ENCODE measurements at regions not wholly inside any gene's neighbourhood (a gene's known extent, or its start where the extent isn't known, plus 50 kb on each side); places are given as distances from the start of the nearest gene placed in this dataset.
"Not testable (repeated sequence)": the region's sequence is repeated elsewhere in the genome, so short reads cannot be mapped to it uniquely, and the experiment has no call there.

DNA sequence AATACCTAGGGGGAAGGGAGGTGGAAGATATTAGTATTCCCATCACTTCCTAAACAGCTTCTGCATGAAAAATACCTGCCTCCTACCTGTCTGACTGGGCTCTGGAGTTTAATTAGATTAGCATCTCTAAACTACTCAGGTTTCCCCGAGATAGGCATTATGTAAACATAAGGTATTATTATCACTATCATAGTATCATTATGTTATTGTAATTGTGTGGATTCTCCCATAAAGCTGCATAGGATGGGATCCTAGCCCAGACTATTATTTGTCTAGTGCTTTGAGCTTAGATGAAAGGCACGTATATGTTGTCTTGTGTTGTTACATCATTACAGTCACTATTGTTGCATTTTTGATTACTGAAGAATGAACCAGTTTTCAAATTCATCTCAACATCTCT is 115.2 kb upstream of the SOX21 start:
- no peak overlapping the region for H3K4me3 ChIP-seq
- no peak for DNase-seq (ENCODE audit: low read depth in 1 of 2, low spot score in 2 of 2)
- 0 out of 2 replicates have a peak, but pooled peaks cover 4% of the 10 kb centered on the region for H3K27me3 ChIP-seq (replicated peaks)
- H3K36me3 ChIP-seq = no peaks in the 10 kb centered on the region
- no peak overlapping the region for H3K27ac ChIP-seq
- H3K9me3 ChIP-seq (replicated peaks) = no peaks in the 10 kb centered on the region
- H3K4me1 ChIP-seq (replicated peaks) = no peaks in the 10 kb centered on the region

GRCh38 chr13:94825507-94825906 is 113.2 kb upstream of the SOX21 start:
- no peaks in the 10 kb centered on the region for H3K9me3 ChIP-seq (replicated peaks)
- DNase-seq (ENCODE audit: low read depth in 1 of 2, low spot score in 2 of 2) = no peak
- no peak overlapping the region for H3K27ac ChIP-seq
- H3K27me3 ChIP-seq (replicated peaks) = 0 out of 2 replicates have a peak, but pooled peaks cover 4% of the 10 kb centered on the region
- no peaks in the 10 kb centered on the region for H3K36me3 ChIP-seq
- H3K4me1 ChIP-seq (replicated peaks) = no peaks in the 10 kb centered on the region
- H3K4me3 ChIP-seq = no peak overlapping the region

DNA sequence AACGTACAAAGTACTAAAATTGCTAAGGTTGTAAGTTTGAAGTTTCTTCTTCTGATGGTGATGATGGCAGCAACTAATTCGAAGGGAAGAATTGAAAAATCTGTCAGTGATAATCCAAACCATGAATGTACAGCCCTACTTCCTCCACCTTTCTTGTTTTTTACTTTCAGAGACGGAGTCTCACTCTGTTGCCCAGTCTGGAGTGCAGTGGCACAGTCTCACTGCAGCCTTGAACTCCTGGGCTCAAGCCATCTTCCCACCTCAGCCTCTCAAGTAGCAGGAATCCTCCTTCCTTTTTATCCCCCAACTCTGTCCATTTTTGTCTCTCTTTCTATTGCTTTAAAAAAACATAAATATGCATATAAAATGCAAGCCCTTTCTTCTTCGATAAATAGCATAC is 112.3 kb upstream of the SOX21 start:
- Histone ChIP-seq H3K4me1 (replicated peaks) (no peaks in the 10 kb centered on the region), H3K27me3 (replicated peaks) (no peaks in the 10 kb centered on the region), H3K9me3 (replicated peaks) (no peaks in the 10 kb centered on the region), H3K4me3 (no peak overlapping the region), H3K36me3 (no peaks in the 10 kb centered on the region), H3K27ac (no peak overlapping the region)
- no peak for DNase-seq (ENCODE audit: low read depth in 1 of 2, low spot score in 2 of 2)

- H3K36me3 ChIP-seq = no peaks in the 10 kb centered on the region
- H3K27ac ChIP-seq = no peak overlapping the region
- DNase-seq (ENCODE audit: low read depth in 1 of 2, low spot score in 2 of 2) = no peak
- no peaks in the 10 kb centered on the region for H3K9me3 ChIP-seq (replicated peaks)
- H3K27me3 ChIP-seq (replicated peaks) = no peaks in the 10 kb centered on the region
- H3K4me3 ChIP-seq = no peak overlapping the region
- no peaks in the 10 kb centered on the region for H3K4me1 ChIP-seq (replicated peaks)
Measured at GRCh38 chr13:94822356-94822755, 110.0 kb upstream of the SOX21 start.

DNA sequence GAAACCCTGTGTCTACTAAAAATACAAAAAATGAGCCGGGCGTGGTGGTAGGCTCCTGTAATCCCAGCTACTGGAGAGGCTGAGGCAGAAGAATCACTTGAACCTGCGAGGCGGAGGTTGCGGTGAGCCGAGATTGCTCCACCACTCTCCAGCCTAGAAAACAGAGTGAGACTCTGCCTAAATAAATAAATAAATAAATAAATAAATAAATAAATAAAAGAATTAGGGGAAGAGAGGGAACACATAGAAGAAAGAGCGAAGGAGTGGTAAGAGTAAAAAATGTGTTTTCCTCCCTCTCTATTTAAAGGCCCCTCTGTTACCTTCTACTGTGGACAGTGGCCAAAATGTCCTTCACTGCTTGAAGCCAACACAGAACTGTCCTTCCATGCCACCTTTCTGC is 103.9 kb upstream of the SOX21 start:
- Histone ChIP-seq H3K4me1 (replicated peaks) (no peaks in the 10 kb centered on the region), H3K36me3 (no peaks in the 10 kb centered on the region), H3K27me3 (replicated peaks) (no peaks in the 10 kb centered on the region; the same call in 1 of the 2 replicates), H3K9me3 (replicated peaks) (no peaks in the 10 kb centered on the region), H3K4me3 (no peak overlapping the region), H3K27ac (no peak overlapping the region)
- no peak for DNase-seq (ENCODE audit: low read depth in 1 of 2, low spot score in 2 of 2)

GRCh38 chr13:94813920-94814475 is 101.7 kb upstream of the SOX21 start:
- Histone ChIP-seq H3K4me1 (replicated peaks) (no peaks in the 10 kb centered on the region), H3K36me3 (no peaks in the 10 kb centered on the region), H3K4me3 (no peak overlapping the region), H3K9me3 (replicated peaks) (no peaks in the 10 kb centered on the region), H3K27ac (no peak overlapping the region), H3K27me3 (replicated peaks) (no peaks in the 10 kb centered on the region; the same call in 1 of the 2 replicates)
- DNase-seq (ENCODE audit: low read depth in 1 of 2, low spot score in 2 of 2) = no peak

- H3K36me3 ChIP-seq = no peaks in the 10 kb centered on the region
- H3K9me3 ChIP-seq (replicated peaks) = no peaks in the 10 kb centered on the region
- H3K4me3 ChIP-seq = no peak overlapping the region
- DNase-seq (ENCODE audit: low read depth in 1 of 2, low spot score in 2 of 2) = no peak
- no peak overlapping the region for H3K27ac ChIP-seq
- H3K27me3 ChIP-seq (replicated peaks) = no peaks in the 10 kb centered on the region; the same call in 1 of the 2 replicates
- H3K4me1 ChIP-seq (replicated peaks) = no peaks in the 10 kb centered on the region
Measured at GRCh38 chr13:94811753-94812152, 99.4 kb upstream of the SOX21 start.

- no peaks in the 10 kb centered on the region for H3K27me3 ChIP-seq (replicated peaks)
Measured at GRCh38 chr13:94800423-94800822, 88.1 kb upstream of the SOX21 start.

DNA sequence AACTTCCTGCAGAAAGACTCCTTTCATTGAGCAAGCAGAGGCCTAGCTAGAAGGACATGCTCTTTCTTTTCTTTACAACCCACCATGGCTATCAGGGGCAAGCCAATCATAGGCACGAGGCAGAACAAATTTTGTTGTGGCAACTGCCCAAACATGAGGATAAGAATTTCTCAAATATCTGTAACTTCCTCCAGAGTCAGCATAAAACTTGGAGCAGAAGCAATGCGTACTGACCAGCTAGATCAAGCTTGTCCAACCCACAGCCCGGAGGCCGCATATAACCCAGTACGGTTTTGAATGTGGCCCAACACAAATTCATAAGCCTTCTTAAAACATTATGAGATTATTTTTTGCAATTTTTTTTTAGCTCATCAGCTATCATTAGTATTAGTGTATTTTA is 87.0 kb upstream of the SOX21 start:
- H3K27me3 ChIP-seq (replicated peaks) = no peaks in the 10 kb centered on the region

More at GRCh38 chr13:94800423-94800822, 88.1 kb upstream of the SOX21 start:
- Histone ChIP-seq H3K4me3 (no peak overlapping the region), H3K27ac (no peak overlapping the region), H3K4me1 (replicated peaks) (no peaks in the 10 kb centered on the region), H3K9me3 (replicated peaks) (no peaks in the 10 kb centered on the region), H3K36me3 (no peaks in the 10 kb centered on the region)
- DNase-seq (ENCODE audit: low read depth in 1 of 2, low spot score in 2 of 2) = no peak

GRCh38 chr13:94798738-94799137 is 86.4 kb upstream of the SOX21 start:
- no peaks in the 10 kb centered on the region for H3K4me1 ChIP-seq (replicated peaks)
- no peak overlapping the region for H3K4me3 ChIP-seq
- H3K27me3 ChIP-seq (replicated peaks) = no peaks in the 10 kb centered on the region
- DNase-seq (ENCODE audit: low read depth in 1 of 2, low spot score in 2 of 2) = no peak
- H3K36me3 ChIP-seq = no peaks in the 10 kb centered on the region
- H3K27ac ChIP-seq = no peak overlapping the region
- no peaks in the 10 kb centered on the region for H3K9me3 ChIP-seq (replicated peaks)

More for the DNA sequence above, 87.0 kb upstream of the SOX21 start:
- Histone ChIP-seq H3K9me3 (replicated peaks) (no peaks in the 10 kb centered on the region), H3K36me3 (no peaks in the 10 kb centered on the region), H3K27ac (no peak overlapping the region), H3K4me1 (replicated peaks) (no peaks in the 10 kb centered on the region), H3K4me3 (no peak overlapping the region)
- DNase-seq (ENCODE audit: low read depth in 1 of 2, low spot score in 2 of 2) = no peak

DNA sequence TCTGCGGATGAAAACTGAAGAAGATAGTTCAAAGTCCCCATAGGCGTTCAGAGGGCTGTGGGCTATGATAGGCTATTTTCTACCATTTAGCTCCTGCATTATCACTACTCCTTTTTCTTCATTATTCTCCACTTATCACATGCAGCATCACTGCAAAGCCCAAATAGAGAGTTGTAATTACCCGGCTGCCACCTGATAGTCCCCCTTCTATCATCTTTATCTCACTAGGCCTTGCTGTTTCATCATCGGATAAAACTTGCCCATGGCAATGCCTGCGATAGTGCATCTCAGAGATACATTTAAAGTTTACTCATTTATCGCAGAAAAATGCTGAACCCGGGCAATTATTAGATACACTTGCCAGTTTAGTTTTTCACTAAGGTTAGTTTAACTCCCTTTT is 82.9 kb upstream of the SOX21 start:
- no peak for DNase-seq (ENCODE audit: low read depth in 1 of 2, low spot score in 2 of 2)
- Histone ChIP-seq H3K27ac (no peak overlapping the region), H3K27me3 (replicated peaks) (no peaks in the 10 kb centered on the region), H3K4me1 (replicated peaks) (no peaks in the 10 kb centered on the region), H3K36me3 (no peaks in the 10 kb centered on the region), H3K4me3 (no peak overlapping the region), H3K9me3 (replicated peaks) (no peaks in the 10 kb centered on the region)

DNA sequence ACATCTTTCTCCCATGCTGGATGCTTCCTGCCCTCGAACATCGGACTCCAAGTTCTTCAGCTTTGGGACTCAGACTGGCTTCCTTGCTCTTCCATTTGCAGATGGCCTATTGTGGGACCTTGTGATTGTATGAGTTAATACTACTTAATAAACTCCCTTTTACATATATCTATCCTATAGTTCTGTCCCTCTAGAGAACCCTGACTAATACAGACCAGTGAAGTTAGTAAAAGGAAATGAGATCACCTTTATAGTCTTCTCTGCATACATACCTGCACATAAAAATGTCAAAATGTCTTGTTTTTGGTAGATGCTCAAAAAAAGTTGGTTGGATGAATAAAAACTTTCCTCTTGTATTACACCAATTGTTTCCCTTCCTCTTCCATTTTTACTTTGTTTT is 73.9 kb upstream of the SOX21 start:
- DNase-seq (ENCODE audit: low read depth in 1 of 2, low spot score in 2 of 2); H3K4me1 ChIP-seq (replicated peaks); H3K4me3 ChIP-seq; H3K27ac ChIP-seq; H3K27me3 ChIP-seq (replicated peaks); H3K36me3 ChIP-seq; H3K9me3 ChIP-seq (replicated peaks): not testable (repeated sequence)

- DNase-seq (ENCODE audit: low read depth in 1 of 2, low spot score in 2 of 2) = no peak
- Histone ChIP-seq H3K27ac (no peak overlapping the region), H3K4me3 (no peak overlapping the region), H3K9me3 (replicated peaks) (no peaks in the 10 kb centered on the region), H3K4me1 (replicated peaks) (no peaks in the 10 kb centered on the region), H3K27me3 (replicated peaks) (no peaks in the 10 kb centered on the region), H3K36me3 (no peaks in the 10 kb centered on the region)
Measured at GRCh38 chr13:94784066-94784465, 71.7 kb upstream of the SOX21 start.

- Histone ChIP-seq H3K4me1 (replicated peaks) (no peaks in the 10 kb centered on the region), H3K36me3 (no peaks in the 10 kb centered on the region), H3K27ac (no peak overlapping the region), H3K9me3 (replicated peaks) (no peaks in the 10 kb centered on the region), H3K27me3 (replicated peaks) (no peaks in the 10 kb centered on the region), H3K4me3 (no peak overlapping the region)
- DNase-seq (ENCODE audit: low read depth in 1 of 2, low spot score in 2 of 2) = no peak
Measured at GRCh38 chr13:94783489-94783888, 71.1 kb upstream of the SOX21 start.

DNA sequence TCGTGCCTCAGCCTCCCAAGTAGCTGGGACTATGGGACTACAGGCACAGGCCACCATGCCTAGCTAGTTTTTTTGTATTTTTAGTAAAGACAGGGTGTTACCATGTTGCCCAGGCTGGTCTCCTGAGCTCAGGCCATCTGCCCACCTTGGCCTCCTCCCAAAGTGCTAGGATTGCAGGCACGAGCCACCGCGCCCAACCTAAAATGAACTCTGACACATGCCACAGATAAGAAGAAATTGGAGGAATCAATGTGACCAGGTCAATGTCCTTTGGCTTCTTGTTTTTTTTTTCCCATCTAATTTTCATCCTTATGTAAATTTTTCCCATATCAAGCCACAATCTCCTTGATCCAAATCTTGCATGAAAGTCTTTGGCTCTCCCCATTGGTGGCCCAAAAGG is 68.1 kb upstream of the SOX21 start:
- H3K36me3 ChIP-seq = no peaks in the 10 kb centered on the region
- no peak overlapping the region for H3K4me3 ChIP-seq
- H3K9me3 ChIP-seq (replicated peaks) = no peaks in the 10 kb centered on the region
- H3K27ac ChIP-seq = no peak overlapping the region
- no peaks in the 10 kb centered on the region for H3K4me1 ChIP-seq (replicated peaks)
- no peaks in the 10 kb centered on the region for H3K27me3 ChIP-seq (replicated peaks)
- DNase-seq (ENCODE audit: low read depth in 1 of 2, low spot score in 2 of 2) = no peak
